GM21619 (cell line): ENCODE measurements at regions not wholly inside any gene's neighbourhood (a gene's known extent, or its start where the extent isn't known, plus 50 kb on each side); places are given as distances from the start of the nearest gene placed in this dataset.

Experiments
- ATAC-seq: cut with Tn5 transposase; IDR thresholded peaks from one replicate; pipeline ENCODE4 v1.9.1; 2021; ENCODE audit not compliant: unreplicated experiment

DNA sequence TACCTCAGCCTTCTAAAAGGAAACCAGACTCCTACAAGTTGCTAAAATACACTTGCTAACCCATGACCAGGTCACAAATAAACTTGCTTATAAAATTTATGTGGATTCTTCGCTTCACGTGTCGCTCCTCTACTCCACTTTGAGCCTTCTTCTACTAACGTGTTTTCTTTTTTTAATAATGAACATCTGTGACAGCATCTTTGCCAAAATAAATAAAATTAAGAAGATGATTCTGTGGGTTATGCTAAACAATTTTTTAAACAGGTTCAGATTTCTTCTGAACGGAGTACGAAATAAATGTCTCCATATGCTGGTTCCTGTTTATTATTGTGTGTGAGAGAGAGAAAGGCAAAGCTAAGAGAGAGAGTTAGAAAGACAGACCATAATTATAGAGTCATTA is 735.8 kb downstream of the LTN1 start:
- no peak for ATAC-seq

DNA sequence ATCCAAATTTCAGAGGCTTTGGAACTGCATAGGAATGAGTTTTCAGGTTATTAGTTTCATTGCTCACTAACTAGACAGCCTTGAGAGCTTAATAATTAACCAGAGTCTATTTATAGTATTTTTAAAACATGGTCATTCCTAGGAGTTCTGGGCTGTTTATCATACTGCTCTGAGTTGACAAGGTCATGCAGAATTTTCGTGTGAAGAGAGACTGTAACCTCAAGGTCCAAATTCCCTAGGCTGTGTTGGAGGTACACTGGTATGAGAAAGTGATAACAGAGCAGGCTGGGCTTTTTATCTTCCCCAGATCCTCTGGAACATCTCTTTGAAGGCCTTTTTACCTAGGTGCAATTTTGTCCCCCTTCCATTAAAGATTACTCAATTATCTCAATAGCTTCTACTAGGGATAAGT is 736.3 kb downstream of the LTN1 start:
- no peak for ATAC-seq

DNA sequence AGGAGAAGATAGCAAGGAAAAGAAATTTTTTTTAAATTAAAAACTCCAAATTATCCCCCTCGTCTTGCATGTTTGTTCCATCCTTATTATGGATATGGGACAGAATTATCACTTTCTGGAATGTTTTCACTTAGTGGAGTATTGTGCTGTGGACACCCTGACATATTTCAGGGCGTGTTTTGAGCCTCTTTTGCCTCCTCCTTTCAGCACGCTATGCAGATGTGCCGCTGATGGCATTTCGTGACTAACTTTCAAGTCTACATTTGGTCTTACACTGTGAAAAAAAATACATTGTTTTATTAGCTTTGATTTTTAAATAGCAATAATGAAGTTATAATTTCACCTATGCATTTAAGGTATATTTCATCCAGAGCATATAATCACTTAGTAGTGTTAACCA is 738.7 kb downstream of the LTN1 start:
- no peak for ATAC-seq

DNA sequence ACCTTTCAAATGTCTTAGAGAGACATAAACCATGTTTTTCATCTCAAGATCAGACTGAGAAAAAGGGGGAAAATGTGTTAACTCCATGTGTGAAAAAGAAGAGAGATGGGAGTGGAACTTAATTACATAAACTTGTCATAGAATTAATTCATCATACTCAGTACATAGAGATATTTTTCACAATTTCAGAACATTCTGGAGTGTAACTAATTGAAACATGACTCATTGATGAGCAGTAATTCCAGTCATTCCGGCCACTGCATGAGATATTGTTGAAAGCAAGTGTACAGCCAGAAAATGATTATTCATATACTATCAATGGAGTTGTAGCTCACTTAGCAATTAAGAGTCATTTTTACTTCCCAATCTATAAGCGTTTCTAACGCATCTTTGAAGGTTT is 739.3 kb downstream of the LTN1 start:
- no peak for ATAC-seq

DNA sequence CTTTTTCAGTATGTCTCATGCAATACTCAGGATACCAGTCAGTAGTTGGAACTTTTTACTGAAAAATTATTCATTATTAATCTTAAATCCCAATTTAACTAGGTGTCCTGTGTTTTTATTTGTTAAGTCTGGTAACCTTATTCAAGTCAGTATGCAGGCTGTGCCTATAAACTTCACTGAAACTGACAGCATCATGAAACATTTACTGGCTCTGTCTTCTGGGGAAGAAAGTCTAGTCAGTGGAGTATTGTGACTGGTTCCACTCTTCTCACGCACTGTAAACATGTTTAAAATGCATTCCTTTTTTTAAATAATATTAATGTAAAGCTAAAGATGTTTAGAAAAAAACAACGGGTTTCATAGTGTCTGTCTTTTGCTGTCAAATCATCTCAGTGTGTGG is 739.7 kb downstream of the LTN1 start:
- ATAC-seq, result no peak

DNA sequence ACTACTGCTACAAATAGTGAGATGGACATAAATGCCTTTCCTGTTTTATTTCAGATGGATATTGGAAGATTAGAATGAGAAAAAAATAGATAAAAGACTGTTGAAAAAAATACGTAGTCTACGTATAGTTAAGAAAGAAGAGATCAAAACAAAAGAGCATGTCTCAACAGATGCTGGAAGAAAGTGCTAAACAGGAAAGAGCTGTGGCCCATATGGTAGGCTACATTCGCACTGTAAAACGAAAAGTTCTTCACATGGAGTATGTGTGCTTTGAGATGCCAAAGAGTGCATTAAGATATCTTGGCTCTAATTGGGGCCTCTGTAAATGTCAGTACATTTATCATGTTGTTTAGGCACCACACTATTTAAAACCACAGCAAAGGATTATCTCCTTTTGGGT is 741.7 kb downstream of the LTN1 start:
- no peak for ATAC-seq

DNA sequence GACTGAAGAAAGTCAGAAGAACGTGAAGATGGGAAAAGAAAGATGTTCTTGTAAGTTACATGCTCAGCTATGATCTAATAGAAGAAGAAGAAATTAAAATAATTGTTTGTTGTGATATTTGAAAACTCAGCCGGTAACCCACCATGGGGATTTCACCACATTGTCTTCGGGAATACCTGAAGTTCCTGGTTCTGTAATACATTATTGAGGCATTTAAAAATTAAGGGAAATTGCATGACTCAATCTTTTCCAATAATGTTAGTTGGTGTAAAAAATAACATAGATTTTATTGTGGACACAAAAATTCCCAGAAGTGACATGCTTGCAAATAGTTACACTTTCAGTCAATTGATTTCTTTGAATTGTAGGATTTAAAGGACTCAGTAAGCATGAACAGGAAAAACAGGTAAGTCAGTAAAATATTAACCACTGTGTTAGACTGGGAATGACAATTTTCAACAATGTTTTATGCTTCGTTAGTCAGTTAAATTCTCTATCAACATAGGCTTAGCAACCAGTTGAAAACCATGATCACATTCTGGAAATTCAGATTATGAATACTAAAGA is 745.1 kb downstream of the LTN1 start:
- no peak for ATAC-seq

DNA sequence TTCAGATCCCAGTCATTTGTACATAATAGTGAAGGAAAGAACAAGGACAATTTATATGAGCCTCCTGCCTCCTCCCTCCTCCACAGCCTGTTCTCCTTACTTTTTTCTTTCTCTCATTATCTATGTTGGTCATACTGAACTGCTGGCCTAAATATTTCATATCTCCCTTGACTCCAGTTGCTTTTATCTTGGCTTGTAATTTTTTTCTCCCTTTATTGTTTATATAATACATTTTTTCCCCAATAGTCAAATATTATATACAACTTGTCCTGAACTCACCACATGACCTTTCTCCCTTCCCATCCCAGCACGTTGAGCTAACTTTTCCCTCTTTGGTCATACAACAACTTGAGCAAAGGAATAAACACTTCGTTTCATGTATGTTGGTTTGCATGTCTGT is 752.1 kb downstream of the LTN1 start:
- ATAC-seq, result no peak

DNA sequence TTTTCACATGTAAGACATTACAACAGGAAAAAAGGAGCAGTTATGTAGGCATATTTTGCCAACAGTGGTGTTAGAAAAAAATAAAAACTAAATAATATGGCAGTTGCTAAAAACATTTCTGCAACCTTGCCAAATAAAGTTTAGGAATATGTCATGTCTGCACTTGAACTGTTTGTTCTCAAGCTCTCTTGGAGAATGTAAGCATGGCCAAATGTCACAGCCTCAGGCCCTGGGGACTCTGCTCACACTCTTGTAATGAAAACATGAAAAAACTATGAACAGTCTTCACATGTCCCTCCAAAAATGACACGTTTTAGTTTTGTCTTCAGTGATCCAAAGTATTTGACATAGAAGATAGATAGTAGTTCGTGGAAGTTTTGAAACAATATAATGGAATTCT is 753.3 kb downstream of the LTN1 start:
- no peak for ATAC-seq

DNA sequence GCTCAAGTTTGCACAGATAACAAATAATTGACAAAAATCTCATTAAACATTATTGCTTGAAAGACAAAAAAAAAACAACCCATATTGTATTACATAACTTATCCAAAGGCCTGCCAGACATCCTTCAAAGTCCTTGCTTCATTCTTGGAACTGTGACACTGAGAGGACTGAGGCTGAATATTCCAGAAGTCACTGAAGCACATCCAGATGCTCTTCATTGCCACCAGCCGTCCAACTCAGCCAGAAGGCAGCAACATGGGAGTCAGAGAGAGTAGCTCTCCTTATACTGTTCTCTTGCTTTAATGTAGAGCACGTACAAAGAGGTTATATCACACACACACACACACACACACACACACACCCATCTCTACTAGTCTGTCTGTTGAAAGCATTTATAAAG is 755.0 kb downstream of the LTN1 start:
- no peak for ATAC-seq

DNA sequence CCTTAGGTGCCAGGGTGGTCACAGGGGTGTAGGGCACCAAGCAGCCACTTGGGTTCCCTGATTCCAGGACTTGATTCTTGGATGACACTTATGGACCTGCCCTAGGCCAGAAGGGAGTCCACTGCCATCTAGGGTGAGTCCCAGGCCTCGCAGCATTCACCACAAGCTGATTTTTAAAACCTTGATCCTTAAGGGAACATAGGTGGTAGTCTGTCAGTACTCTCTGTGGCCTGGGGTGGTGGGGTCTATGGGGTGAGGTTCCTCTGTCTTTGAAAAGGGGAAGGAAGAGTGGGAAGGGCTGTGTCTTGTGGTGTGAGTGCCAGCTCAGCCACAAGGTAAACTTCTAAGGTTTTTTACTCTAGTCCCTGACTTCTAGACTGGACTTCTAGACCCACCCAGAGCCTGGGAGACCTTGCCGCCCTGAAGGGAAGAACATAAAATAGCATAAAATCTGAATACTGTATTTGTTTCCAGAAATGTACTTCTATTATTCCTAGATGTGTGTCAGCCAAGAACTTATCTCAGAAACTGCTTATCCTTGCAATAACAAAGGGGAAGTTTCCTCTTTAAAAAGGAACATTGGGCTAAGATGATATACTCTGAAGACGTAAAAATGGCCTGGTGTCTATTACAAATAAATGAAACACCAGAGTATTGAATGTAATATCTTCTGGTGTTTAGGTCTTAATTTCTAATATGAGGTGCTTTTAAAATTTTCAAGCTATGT is 757.3 kb downstream of the LTN1 start:
- ATAC-seq, result no peak

DNA sequence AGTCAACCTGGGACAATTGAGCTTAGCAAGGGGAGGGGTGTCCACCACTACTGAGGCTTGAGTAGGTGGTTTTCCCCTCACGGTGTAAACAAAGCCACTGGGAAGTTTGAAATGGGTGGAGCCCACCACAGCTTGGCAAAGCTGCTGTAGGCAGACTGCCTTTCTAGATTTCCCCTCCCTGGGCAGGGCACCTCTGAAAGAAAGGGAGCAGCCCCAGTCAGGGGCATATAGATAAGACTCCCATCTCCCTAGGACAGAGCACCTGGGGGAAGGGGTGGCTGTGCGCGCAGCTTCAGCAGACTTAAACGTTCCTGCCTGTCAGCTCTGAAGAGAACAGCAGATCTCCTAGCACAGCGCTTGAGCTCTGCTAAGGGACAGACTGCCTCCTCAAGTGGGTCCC is 758.4 kb downstream of the LTN1 start:
- no peak for ATAC-seq

DNA sequence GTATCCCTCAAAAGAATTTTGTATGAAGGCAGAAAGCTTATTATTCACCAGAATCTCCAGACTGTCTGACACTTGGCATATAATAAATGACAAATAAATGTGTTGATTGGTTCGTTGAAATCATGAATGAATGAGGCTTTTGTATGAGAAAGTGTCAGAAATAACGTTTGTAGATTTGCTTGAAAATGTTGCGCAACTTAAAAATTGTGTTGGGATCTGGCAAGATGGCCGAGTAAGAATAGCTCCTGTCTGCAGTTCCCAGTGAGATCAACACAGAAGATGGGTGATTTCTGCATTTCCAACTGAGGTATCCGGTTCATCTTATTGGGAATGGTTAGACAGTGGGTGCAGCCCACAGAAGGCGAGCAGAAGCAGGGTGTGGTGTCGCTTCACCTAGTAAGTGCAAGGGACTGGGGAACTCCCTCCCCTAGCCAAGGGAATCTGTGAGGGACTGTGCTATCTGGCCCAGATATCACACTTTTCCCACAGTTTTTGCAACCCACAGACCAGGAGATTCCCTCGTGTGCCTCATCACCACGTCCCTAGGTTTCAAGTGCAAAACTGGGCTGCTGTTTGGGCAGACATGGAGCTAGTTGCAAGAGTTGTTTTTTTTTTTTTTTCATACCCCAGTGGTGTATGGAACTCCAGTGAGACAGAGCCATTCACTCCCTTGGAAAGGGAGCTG is 759.0 kb downstream of the LTN1 start:
- ATAC-seq, result no peak

DNA sequence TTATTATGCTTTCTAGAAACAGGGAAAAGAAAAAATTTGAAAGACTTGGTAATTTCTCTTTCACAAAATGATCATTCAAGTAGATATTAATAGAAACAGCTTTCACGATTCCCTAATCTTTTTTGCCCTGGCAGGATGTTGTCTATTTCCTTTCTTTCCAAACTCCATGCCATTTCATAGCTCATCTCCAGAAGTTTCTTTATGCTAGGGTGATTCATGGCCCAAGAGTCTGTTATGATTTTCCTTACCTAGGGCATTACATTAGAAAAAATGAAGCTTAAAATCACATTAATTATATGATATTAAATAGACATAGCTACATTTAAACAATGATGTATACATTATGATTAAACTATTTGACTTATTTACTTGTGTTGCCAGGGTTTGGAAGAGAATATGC is 762.1 kb downstream of the LTN1 start:
- no peak for ATAC-seq

DNA sequence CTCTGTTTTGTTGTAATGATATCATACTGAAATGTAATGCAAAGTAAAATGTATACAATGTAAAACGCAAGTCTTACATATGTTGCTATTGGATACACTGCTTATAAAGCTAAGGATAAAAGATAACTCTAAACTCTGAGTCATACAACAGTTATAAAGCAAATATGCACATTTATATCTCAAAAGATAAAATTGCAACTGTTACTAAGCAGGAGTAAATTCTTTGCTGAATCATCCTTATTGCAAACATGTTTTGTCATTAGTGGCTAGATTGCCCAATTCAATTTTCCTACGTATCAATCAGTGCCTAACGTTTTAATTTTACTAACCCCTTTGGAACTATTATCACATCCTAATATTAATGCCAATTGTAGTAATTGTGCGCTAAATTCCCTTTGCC is 762.9 kb downstream of the LTN1 start:
- no peak for ATAC-seq

DNA sequence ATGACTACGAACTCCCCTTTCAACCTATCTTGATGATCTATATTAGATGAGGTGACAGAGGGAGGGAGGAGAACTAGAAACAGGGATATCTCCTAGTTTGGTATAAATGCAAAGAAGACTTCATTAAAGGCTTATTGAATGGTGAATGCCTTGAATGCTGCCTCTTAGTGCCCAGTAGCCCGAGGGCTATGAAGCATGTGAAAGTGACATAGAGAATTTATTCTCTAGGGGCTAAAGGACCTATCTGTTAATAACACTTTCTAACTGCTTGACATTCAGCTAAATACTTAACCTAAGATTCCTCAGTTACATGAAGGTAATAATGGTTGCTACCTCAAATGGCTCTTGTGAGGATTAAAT is 764.1 kb downstream of the LTN1 start:
- ATAC-seq, result no peak

DNA sequence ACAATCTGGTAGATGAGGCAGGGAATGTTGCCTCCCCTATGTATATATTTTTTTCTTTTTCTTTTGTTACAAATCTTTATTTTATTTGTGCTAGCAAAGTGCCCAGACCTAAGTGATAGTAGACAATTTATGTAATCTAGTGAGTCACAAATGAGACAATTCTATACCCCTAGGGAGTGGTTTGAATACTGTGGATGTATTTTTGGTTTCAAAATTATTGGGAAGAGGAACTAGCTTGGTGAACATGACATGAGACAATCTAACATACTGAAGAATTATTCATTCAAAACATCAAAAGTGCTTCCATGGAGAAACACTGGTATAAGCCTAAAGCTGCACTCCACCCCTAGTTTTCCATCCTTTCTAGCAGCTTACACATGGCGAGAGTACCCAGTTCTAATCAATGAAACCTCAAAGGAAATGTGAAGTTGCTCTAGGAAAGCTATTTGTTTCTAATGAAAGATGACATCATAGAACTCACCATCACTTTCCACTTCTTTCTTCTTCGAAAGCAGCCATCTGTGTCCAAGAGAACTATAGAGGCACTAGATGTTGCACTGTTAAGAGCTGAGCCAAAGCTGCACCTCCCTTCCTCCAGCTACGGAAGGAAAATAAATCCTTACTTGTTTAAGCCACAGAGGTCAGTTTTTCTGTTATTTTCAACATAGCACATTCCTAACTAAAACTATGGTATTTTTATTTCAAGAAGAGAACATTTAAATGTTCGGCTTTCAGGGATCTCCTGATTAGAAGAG is 764.6 kb downstream of the LTN1 start:
- ATAC-seq, result no peak

DNA sequence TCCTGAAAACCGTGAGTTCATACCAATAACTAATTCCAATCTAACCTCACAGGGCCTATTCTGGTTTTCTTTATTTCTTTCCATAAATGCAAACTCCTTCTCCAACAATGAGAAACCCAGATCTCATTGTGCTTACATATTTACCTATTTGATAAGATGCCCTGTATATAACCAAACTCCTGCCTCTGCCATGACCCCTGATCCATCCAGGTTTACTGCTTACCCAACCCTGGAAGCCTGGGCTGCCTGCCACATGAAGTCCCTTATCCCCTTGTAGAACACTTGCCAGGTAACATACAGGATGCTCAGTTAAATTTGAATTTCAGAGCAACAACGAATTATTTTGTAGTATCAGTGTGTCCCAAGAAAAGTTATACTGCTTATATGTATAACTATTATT is 766.1 kb downstream of the LTN1 start:
- no peak for ATAC-seq

DNA sequence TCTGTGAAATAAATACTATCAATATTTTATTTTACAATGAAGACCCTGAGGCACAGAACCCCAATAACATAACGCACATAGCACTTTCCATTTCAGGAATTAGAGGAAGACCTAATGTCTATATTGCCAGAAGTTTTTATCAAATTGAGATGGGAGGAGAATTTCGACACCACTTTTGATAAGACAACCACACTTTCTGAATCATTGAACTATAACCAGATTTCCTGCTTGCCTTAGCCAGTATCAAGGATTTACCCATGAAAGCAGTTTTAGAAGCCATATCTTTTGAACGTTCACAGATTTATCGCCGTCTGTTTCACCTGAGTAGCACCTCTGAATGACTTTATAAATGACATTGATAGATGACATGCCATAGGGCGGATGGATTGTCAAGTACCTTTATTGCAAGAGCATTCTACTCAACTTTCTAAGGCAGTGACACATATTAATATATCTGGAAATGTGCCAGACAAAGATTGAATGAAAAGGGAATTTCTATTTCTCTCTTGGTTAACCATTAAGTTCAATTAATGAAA is 768.4 kb downstream of the LTN1 start:
- ATAC-seq, result no peak

DNA sequence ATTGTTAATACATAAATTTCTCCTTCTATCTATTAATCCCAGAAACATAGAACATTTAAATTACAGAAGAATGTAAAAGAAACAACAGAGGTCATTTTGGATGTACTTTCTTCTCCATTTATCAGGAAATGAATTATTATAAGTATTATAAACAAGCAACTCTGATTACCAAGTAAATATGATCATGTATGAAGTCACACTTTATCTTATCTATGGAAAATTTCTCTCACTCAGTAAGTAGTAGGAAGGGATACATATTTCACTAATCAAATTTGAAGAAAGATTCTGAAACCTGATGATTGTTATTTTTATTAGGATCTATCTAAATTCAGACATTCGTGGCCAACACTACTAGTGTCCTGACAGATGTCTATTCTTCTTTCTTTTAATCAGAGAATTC is 770.7 kb downstream of the LTN1 start:
- ATAC-seq, result no peak

DNA sequence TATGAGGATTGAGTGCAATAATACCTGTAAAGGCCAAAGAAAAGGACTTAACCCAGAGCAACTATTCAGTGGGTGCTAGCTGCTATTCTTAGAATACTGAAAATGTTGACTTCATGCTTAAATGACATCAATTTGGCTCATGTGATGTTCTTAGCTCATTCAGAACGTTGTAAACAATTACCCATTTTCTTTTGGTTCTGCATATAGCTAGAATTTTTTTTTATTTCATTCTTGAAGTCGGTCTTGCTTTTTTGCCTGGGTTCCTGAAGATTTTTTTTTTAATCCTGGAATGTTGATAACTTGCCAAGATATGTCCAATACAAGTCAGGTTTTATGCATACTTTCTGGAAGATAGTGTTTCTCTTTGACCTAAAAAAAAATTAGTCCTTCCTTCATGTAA is 772.0 kb downstream of the LTN1 start:
- no peak for ATAC-seq
